SU-DHL-6 (cell line): ENCODE measurements at regions not wholly inside any gene's neighbourhood (a gene's known extent, or its start where the extent isn't known, plus 50 kb on each side); places are given as distances from the start of the nearest gene placed in this dataset.

Experiments used
- H2AFZ ChIP-seq: fragments of 200-600 bp; sonication (generic); 2 replicates; pipeline ENCODE4 v1.6.1; 2014; ENCODE audit warnings: low read depth, mild to moderate bottlenecking, moderate library complexity, mixed read lengths, antibody characterized with exemption, low read length; ENCODE audit not compliant: severe bottlenecking
- H3F3A ChIP-seq: fragments of 200-600 bp; shearing (Covaris generic); 2 replicates; pipeline ENCODE4 v1.6.0; 2016; ENCODE audit warnings: antibody characterized with exemption, mild to moderate bottlenecking; ENCODE audit not compliant: insufficient read depth
- H3K27ac ChIP-seq: fragments of 200-600 bp; sonication (generic); 2 replicates; pipeline ENCODE4 v1.5.1; 2016; ENCODE audit warnings: low read depth, mild to moderate bottlenecking, low read length, moderate library complexity, mixed read lengths
- H3K27me3 ChIP-seq: fragments of 200-600 bp; sonication (generic), shearing (Covaris generic); 2 replicates; pipeline ENCODE4 v1.6.0; 2014; ENCODE audit warnings: mild to moderate bottlenecking, low read length
- H3K36me3 ChIP-seq: fragments of 200-600 bp; sonication (generic); 2 replicates; pipeline ENCODE4 v1.6.1; 2014; ENCODE audit warnings: mild to moderate bottlenecking, low read length, mixed read lengths
- H3K4me2 ChIP-seq: fragments of 300-600, 200-600 bp; shearing (Covaris generic), sonication (generic); 2 replicates; pipeline ENCODE4 v1.6.0; 2014; ENCODE audit warnings: low read length, low read depth, mild to moderate bottlenecking; ENCODE audit not compliant: poor library complexity, severe bottlenecking
- H3K4me3 ChIP-seq: fragments of 200-600 bp; sonication (generic); 2 replicates; pipeline ENCODE4 v1.5.1; 2014; ENCODE audit warnings: antibody characterized with exemption, low read length, mild to moderate bottlenecking, mixed read lengths; ENCODE audit not compliant: insufficient read depth, poor library complexity, severe bottlenecking
- H3K79me2 ChIP-seq: fragments of 200-600 bp; sonication (generic); 2 replicates; pipeline ENCODE4 v1.6.1; 2014; ENCODE audit warnings: mild to moderate bottlenecking, low read length, moderate library complexity; ENCODE audit not compliant: insufficient read depth
- H3K9ac ChIP-seq: fragments of 200-600 bp; sonication (generic); 2 replicates; pipeline ENCODE4 v1.7.0; 2014; ENCODE audit warnings: mild to moderate bottlenecking, low read length
- H3K9me2 ChIP-seq: fragments of 200-600 bp; sonication (generic); replicated peaks from 2 replicates; pipeline ENCODE4 v1.6.1; 2014; ENCODE audit warnings: low read length; ENCODE audit not compliant: insufficient read depth
- H3K9me3 ChIP-seq: fragments of 200-600 bp; sonication (generic); 2 replicates; pipeline ENCODE4 v1.6.1; 2014; ENCODE audit warnings: low read length, mixed read lengths; ENCODE audit not compliant: insufficient read depth
- H4K20me1 ChIP-seq: fragments of 200-600 bp; sonication (generic); 2 replicates; pipeline ENCODE4 v1.6.1; 2014; ENCODE audit warnings: low read depth, mild to moderate bottlenecking, antibody characterized with exemption, low read length, moderate library complexity, mixed read lengths
- CTCF ChIP-seq: fragments of 200-600 bp; sonication (generic); IDR thresholded peaks from one replicate; pipeline ENCODE4 v1.5.1; 2017; ENCODE audit warnings: antibody characterized with exemption, mild to moderate bottlenecking, low read length, moderate library complexity; ENCODE audit not compliant: insufficient read depth, poor library complexity, severe bottlenecking
- EZH2phosphoT487 ChIP-seq: fragments of 200-600 bp; sonication (generic), shearing (Covaris generic); conservative IDR thresholded peaks from 2 replicates; pipeline ENCODE4 v1.6.1; 2018; ENCODE audit warnings: mild to moderate bottlenecking, antibody characterized with exemption, low read length, moderate library complexity, mixed read lengths

- Histone ChIP-seq H2AFZ (no peak overlapping the region), H3K9me3 (peaks cover 9% of the 10 kb centered on the region; the same call in 1 of the 2 replicates), H3K27ac (no peak overlapping the region), H3F3A (no peaks in the 10 kb centered on the region), H3K9ac (no peak overlapping the region), H3K4me3 (no peak overlapping the region), H4K20me1 (no peaks in the 10 kb centered on the region), H3K27me3 (no peaks in the 10 kb centered on the region), H3K4me2 (no peak overlapping the region), H3K36me3 (no peaks in the 10 kb centered on the region), H3K79me2 (no peaks in the 10 kb centered on the region), H3K9me2 (no peaks in the 10 kb centered on the region)
- TF ChIP-seq EZH2phosphoT487: no peak
- TF ChIP-seq CTCF: no peak
Observed at GRCh38 chr20:56998438-56998837, 268.0 kb downstream of the BMP7 start.

GRCh38 chr20:57000441-57000968 is 265.9 kb downstream of the BMP7 start:
- no peaks in the 10 kb centered on the region for H3K9me2 ChIP-seq
- H2AFZ ChIP-seq: no peak overlapping the region
- H3K79me2 ChIP-seq: no peaks in the 10 kb centered on the region
- H3K27me3 ChIP-seq: no peaks in the 10 kb centered on the region
- H3K4me2 ChIP-seq: no peak overlapping the region
- H3K27ac ChIP-seq: no peak overlapping the region
- H4K20me1 ChIP-seq: no peaks in the 10 kb centered on the region
- no peaks in the 10 kb centered on the region for H3F3A ChIP-seq
- TF ChIP-seq EZH2phosphoT487: no peak
- TF ChIP-seq CTCF: no peak
- no peak overlapping the region for H3K4me3 ChIP-seq
- peaks cover 9% of the 10 kb centered on the region; the same call in 1 of the 2 replicates for H3K9me3 ChIP-seq
- no peaks in the 10 kb centered on the region for H3K36me3 ChIP-seq
- no peak overlapping the region for H3K9ac ChIP-seq

- TF ChIP-seq EZH2phosphoT487 (no peak), CTCF (no peak)
- Histone ChIP-seq H3K27ac (no peak overlapping the region), H3K9me2 (no peaks in the 10 kb centered on the region), H3K36me3 (no peaks in the 10 kb centered on the region), H3F3A (no peaks in the 10 kb centered on the region), H3K9me3 (peaks cover 9% of the 10 kb centered on the region; the same call in 1 of the 2 replicates), H3K4me3 (no peak overlapping the region), H4K20me1 (no peaks in the 10 kb centered on the region), H3K79me2 (no peaks in the 10 kb centered on the region), H3K27me3 (no peaks in the 10 kb centered on the region), H3K4me2 (no peak overlapping the region), H2AFZ (no peak overlapping the region), H3K9ac (no peak overlapping the region)
Observed at GRCh38 chr20:57001126-57001767, 265.2 kb downstream of the BMP7 start.
